ENCODE measurements at regions not wholly inside any gene's neighbourhood (a gene's known extent, or its start where the extent isn't known, plus 50 kb on each side); places are given as distances from the start of the nearest gene placed in this dataset.

GRCh38 chr14:21852061-21852664, 178.5 kb upstream of the OR4E1 start:
- TF ChIP-seq, protein P1, sequence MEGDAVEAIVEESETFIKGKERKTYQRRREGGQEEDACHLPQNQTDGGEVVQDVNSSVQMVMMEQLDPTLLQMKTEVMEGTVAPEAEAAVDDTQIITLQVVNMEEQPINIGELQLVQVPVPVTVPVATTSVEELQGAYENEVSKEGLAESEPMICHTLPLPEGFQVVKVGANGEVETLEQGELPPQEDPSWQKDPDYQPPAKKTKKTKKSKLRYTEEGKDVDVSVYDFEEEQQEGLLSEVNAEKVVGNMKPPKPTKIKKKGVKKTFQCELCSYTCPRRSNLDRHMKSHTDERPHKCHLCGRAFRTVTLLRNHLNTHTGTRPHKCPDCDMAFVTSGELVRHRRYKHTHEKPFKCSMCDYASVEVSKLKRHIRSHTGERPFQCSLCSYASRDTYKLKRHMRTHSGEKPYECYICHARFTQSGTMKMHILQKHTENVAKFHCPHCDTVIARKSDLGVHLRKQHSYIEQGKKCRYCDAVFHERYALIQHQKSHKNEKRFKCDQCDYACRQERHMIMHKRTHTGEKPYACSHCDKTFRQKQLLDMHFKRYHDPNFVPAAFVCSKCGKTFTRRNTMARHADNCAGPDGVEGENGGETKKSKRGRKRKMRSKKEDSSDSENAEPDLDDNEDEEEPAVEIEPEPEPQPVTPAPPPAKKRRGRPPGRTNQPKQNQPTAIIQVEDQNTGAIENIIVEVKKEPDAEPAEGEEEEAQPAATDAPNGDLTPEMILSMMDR (conservative IDR thresholded peaks at IDR 0.05 in 1 of 2, IDR thresholded peaks at IDR 0.05 in 1 of 2; ENCODE audit: extremely low read depth in 1 of 2, insufficient read depth in 1 of 2, low read depth in 1 of 2, low read length in 2 of 2): peak; percentile 75 to 86
- TF ChIP-seq EZH2 (IDR thresholded peaks at IDR 0.05; ENCODE audit: borderline replicate concordance, low read length): no peak
